GM23338 (cell line): ENCODE measurements at regions not wholly inside any gene's neighbourhood (a gene's known extent, or its start where the extent isn't known, plus 50 kb on each side); places are given as distances from the start of the nearest gene placed in this dataset.

Experiments used
- ATAC-seq: fragments of 200-7000 bp; cut with Tn5 transposase; 3 replicates; pipeline ENCODE4 v1.9.1; 2020
- DNase-seq: peaks from one replicate; pipeline ENCODE4 v3.0.0-alpha.2; 2015; ENCODE audit warnings: low spot score
- H2AFZ ChIP-seq: fragments of 200-600 bp; sonication (generic); 2 replicates; pipeline ENCODE4 v1.8.0; 2016; ENCODE audit warnings: antibody characterized with exemption, mild to moderate bottlenecking, moderate library complexity
- H3F3A ChIP-seq: fragments of 200-600 bp; sonication (generic); replicated peaks from 2 replicates; pipeline ENCODE4 v1.8.0; 2017; ENCODE audit warnings: antibody characterized with exemption, mixed run types, low read depth
- H3K27ac ChIP-seq: fragments of 200-600 bp; sonication (generic); 2 replicates; pipeline ENCODE4 v1.6.1; 2016; ENCODE audit warnings: low read depth
- H3K27me3 ChIP-seq: fragments of 200-600 bp; sonication (generic); 2 replicates; pipeline ENCODE4 v1.8.0; 2016; ENCODE audit warnings: mild to moderate bottlenecking, mixed run types, moderate library complexity; ENCODE audit not compliant: insufficient read depth
- H3K36me3 ChIP-seq: fragments of 200-600 bp; sonication (generic); 2 replicates; pipeline ENCODE4 v1.8.0; 2016; ENCODE audit warnings: mild to moderate bottlenecking; ENCODE audit not compliant: insufficient read depth
- H3K4me1 ChIP-seq: fragments of 200-600 bp; sonication (generic); 2 replicates; pipeline ENCODE4 v1.8.0; 2016; ENCODE audit warnings: mild to moderate bottlenecking, moderate library complexity; ENCODE audit not compliant: insufficient read depth
- H3K4me2 ChIP-seq: fragments of 200-600 bp; sonication (generic); 2 replicates; pipeline ENCODE4 v1.7.1; 2017; ENCODE audit warnings: mixed run types
- H3K4me3 ChIP-seq: fragments of 200-600 bp; sonication (generic); 2 replicates; pipeline ENCODE4 v1.6.1; 2016; ENCODE audit warnings: mixed run types
- H3K79me2 ChIP-seq: fragments of 200-600 bp; sonication (generic); replicated peaks from 2 replicates; pipeline ENCODE4 v1.8.0; 2017; ENCODE audit warnings: mild to moderate bottlenecking; ENCODE audit not compliant: insufficient read depth
- H3K9me2 ChIP-seq: fragments of 200-600 bp; sonication (generic); 2 replicates; pipeline ENCODE4 v1.8.0; 2017; ENCODE audit not compliant: insufficient read depth
- H4K20me1 ChIP-seq: fragments of 200-600 bp; sonication (generic); replicated peaks from 2 replicates; pipeline ENCODE4 v1.8.0; 2017; ENCODE audit warnings: mild to moderate bottlenecking; ENCODE audit not compliant: insufficient read depth
- H3K27ac Mint-ChIP-seq: 2 replicates; pipeline ENCODE4 v1.8.0; 2020; ENCODE audit warnings: inconsistent platforms, mild to moderate bottlenecking, moderate library complexity, mixed read lengths
- H3K27me3 Mint-ChIP-seq: 3 replicates; pipeline ENCODE4 v1.8.0; 2022; ENCODE audit warnings: low read depth, mild to moderate bottlenecking, moderate library complexity, mixed read lengths, inconsistent platforms; ENCODE audit not compliant: insufficient read depth, poor library complexity
- H3K36me3 Mint-ChIP-seq: 3 replicates; pipeline ENCODE4 v1.8.0; 2021; ENCODE audit warnings: low read depth, mild to moderate bottlenecking, inconsistent platforms, moderate library complexity, mixed read lengths
- H3K4me1 Mint-ChIP-seq: 3 replicates; pipeline ENCODE4 v1.8.0; 2020; ENCODE audit warnings: mild to moderate bottlenecking, inconsistent platforms, mixed read lengths
- H3K4me3 Mint-ChIP-seq: 3 replicates; pipeline ENCODE4 v1.8.0; 2021; ENCODE audit warnings: moderate library complexity, mild to moderate bottlenecking, inconsistent platforms, mixed read lengths
- H3K9me3 Mint-ChIP-seq: 3 replicates; pipeline ENCODE4 v1.8.0; 2020; ENCODE audit warnings: moderate library complexity, mild to moderate bottlenecking, inconsistent platforms, mixed read lengths
- EZH2 ChIP-seq: fragments of 200-600 bp; sonication (generic); IDR thresholded peaks from one replicate; pipeline ENCODE4 v1.8.0; 2017; ENCODE audit warnings: antibody characterized with exemption, mild to moderate bottlenecking, low read depth; ENCODE audit not compliant: unreplicated experiment
- POLR2AphosphoS5 ChIP-seq: IDR thresholded peaks from 2 replicates; pipeline ENCODE4 v1.6.1; 2016; ENCODE audit warnings: antibody characterized with exemption, low read depth
- STAT1 ChIP-seq: IDR thresholded peaks from one replicate; pipeline ENCODE4 v1.6.1; 2016; ENCODE audit warnings: antibody characterized with exemption; ENCODE audit not compliant: unreplicated experiment
- ZNF114 ChIP-seq: fragments of 250-450 bp; sonication (Bioruptor Pico); IDR thresholded peaks from 2 replicates; pipeline ENCODE4 v1.5.0; 2020; ENCODE audit warnings: mild to moderate bottlenecking, moderate library complexity
- ZNF331 ChIP-seq: fragments of 250-450 bp; sonication (Bioruptor Pico); IDR thresholded peaks from 2 replicates; pipeline ENCODE4 v1.5.0; 2020; ENCODE audit warnings: low read depth, mild to moderate bottlenecking, moderate library complexity
- TF ChIP-seq, protein P1 (sequence below): fragments of 250-450 bp; sonication (Bioruptor Pico); IDR thresholded peaks from 2 replicates; pipeline ENCODE4 v1.5.0; 2020; ENCODE audit warnings: mild to moderate bottlenecking, moderate library complexity
- TF ChIP-seq, protein P2 (sequence below), 2 experiments: fragments of 200-600 bp in 1 of 2; sonication (generic) in 1 of 2; conservative IDR thresholded peaks; 2 replicates each; pipeline versions ENCODE4 v1.5.1 to v1.6.1; 2016 to 2017; ENCODE audit warnings: antibody characterized with exemption in 2 of 2, low read depth in 2 of 2, mild to moderate bottlenecking in 2 of 2, moderate library complexity in 1 of 2
- TF ChIP-seq, protein P3 (sequence below): IDR thresholded peaks from one replicate; pipeline ENCODE4 v1.6.1; 2018; ENCODE audit warnings: antibody characterized with exemption; ENCODE audit not compliant: unreplicated experiment
- TF ChIP-seq, protein P4 (sequence below): IDR thresholded peaks from 2 replicates; pipeline ENCODE4 v1.6.1; 2016; ENCODE audit warnings: antibody characterized with exemption

DNA sequence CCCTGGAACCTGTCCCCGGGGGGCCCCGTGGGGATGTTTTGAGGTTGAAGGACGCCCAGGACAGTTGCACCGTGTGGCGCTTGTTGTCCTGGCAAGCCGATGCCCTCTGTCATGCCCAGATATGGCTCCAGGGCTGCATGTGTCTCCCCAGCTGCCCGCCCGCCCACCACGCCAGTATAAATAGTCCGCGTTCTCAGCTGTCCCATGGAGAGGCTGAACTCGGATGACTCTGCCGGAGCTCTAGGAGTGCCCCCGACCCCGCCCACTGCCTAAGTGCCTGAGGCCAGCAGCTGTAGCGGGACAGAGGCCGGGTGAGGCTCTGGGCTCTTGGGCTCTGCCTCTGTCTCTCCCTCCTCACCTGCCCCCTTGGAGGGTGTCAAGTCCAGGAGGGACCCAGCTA, 83.0 kb upstream of the GATA5 start (continued):
- TF ChIP-seq, protein P1, sequence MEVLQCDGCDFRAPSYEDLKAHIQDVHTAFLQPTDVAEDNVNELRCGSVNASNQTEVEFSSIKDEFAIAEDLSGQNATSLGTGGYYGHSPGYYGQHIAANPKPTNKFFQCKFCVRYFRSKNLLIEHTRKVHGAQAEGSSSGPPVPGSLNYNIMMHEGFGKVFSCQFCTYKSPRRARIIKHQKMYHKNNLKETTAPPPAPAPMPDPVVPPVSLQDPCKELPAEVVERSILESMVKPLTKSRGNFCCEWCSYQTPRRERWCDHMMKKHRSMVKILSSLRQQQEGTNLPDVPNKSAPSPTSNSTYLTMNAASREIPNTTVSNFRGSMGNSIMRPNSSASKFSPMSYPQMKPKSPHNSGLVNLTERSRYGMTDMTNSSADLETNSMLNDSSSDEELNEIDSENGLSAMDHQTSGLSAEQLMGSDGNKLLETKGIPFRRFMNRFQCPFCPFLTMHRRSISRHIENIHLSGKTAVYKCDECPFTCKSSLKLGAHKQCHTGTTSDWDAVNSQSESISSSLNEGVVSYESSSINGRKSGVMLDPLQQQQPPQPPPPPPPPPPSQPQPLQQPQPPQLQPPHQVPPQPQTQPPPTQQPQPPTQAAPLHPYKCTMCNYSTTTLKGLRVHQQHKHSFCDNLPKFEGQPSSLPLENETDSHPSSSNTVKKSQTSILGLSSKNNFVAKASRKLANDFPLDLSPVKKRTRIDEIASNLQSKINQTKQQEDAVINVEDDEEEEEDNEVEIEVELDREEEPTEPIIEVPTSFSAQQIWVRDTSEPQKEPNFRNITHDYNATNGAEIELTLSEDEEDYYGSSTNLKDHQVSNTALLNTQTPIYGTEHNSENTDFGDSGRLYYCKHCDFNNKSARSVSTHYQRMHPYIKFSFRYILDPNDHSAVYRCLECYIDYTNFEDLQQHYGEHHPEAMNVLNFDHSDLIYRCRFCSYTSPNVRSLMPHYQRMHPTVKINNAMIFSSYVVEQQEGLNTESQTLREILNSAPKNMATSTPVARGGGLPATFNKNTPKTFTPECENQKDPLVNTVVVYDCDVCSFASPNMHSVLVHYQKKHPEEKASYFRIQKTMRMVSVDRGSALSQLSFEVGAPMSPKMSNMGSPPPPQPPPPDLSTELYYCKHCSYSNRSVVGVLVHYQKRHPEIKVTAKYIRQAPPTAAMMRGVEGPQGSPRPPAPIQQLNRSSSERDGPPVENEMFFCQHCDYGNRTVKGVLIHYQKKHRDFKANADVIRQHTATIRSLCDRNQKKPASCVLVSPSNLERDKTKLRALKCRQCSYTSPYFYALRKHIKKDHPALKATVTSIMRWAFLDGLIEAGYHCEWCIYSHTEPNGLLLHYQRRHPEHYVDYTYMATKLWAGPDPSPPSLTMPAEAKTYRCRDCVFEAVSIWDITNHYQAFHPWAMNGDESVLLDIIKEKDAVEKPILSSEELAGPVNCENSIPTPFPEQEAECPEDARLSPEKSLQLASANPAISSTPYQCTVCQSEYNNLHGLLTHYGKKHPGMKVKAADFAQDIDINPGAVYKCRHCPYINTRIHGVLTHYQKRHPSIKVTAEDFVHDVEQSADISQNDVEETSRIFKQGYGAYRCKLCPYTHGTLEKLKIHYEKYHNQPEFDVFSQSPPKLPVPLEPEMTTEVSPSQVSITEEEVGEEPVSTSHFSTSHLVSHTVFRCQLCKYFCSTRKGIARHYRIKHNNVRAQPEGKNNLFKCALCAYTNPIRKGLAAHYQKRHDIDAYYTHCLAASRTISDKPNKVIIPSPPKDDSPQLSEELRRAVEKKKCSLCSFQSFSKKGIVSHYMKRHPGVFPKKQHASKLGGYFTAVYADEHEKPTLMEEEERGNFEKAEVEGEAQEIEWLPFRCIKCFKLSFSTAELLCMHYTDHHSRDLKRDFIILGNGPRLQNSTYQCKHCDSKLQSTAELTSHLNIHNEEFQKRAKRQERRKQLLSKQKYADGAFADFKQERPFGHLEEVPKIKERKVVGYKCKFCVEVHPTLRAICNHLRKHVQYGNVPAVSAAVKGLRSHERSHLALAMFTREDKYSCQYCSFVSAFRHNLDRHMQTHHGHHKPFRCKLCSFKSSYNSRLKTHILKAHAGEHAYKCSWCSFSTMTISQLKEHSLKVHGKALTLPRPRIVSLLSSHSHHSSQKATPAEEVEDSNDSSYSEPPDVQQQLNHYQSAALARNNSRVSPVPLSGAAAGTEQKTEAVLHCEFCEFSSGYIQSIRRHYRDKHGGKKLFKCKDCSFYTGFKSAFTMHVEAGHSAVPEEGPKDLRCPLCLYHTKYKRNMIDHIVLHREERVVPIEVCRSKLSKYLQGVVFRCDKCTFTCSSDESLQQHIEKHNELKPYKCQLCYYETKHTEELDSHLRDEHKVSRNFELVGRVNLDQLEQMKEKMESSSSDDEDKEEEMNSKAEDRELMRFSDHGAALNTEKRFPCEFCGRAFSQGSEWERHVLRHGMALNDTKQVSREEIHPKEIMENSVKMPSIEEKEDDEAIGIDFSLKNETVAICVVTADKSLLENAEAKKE (CRISPR knock-in tag) = no peak
- TF ChIP-seq STAT1 = no peak
- TF ChIP-seq, protein P2, sequence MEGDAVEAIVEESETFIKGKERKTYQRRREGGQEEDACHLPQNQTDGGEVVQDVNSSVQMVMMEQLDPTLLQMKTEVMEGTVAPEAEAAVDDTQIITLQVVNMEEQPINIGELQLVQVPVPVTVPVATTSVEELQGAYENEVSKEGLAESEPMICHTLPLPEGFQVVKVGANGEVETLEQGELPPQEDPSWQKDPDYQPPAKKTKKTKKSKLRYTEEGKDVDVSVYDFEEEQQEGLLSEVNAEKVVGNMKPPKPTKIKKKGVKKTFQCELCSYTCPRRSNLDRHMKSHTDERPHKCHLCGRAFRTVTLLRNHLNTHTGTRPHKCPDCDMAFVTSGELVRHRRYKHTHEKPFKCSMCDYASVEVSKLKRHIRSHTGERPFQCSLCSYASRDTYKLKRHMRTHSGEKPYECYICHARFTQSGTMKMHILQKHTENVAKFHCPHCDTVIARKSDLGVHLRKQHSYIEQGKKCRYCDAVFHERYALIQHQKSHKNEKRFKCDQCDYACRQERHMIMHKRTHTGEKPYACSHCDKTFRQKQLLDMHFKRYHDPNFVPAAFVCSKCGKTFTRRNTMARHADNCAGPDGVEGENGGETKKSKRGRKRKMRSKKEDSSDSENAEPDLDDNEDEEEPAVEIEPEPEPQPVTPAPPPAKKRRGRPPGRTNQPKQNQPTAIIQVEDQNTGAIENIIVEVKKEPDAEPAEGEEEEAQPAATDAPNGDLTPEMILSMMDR (conservative IDR thresholded peaks at IDR 0.05; ENCODE audit: low read depth in 2 of 2) = no peak

DNA sequence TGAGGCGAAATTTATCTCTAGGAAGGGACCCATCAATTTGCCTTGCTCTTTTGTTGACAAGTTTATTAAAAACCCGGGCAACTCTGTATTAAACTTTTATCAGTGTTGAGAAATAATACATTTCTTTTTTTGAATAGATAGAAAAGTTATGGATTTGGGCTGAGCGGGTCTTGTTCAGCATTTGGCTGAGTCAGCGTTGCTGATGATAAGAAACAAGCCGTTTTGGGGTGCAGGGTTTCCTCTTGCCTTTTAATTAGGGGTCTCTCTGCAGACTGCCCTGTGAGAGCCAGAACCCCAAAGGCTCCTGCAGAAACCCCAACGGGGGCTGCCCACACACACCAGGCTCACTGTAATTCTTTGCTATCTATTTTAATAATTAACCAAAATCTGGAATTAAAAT, 82.1 kb upstream of the SLCO4A1 start:
- no peaks in the 10 kb centered on the region for H4K20me1 ChIP-seq
- no peak overlapping the region for H3K4me3 ChIP-seq
- Mint-ChIP-seq H3K36me3 (no peaks in the 10 kb centered on the region), H3K27me3 (peaks cover 17% of the 10 kb centered on the region), H3K4me1 (peaks cover 14% of the 10 kb centered on the region), H3K4me3 (no peak overlapping the region), H3K9me3 (no peaks in the 10 kb centered on the region), H3K27ac (no peak overlapping the region)
- H3K4me2 ChIP-seq = no peak overlapping the region
- no peak overlapping the region for H2AFZ ChIP-seq
- no peaks in the 10 kb centered on the region for H3K4me1 ChIP-seq
- H3K36me3 ChIP-seq = no peaks in the 10 kb centered on the region
- no peaks in the 10 kb centered on the region for H3K79me2 ChIP-seq
- no peaks in the 10 kb centered on the region for H3K27me3 ChIP-seq
- no peaks in the 10 kb centered on the region for H3F3A ChIP-seq
- ATAC-seq (no peak), DNase-seq (no peak)
- no peak overlapping the region for H3K27ac ChIP-seq
- H3K9me2 ChIP-seq = no peaks in the 10 kb centered on the region
- TF ChIP-seq ZNF331 (CRISPR knock-in tag) (no peak), ZNF114 (CRISPR knock-in tag) (no peak), EZH2 (no peak), POLR2AphosphoS5 (no peak)
- TF ChIP-seq, protein P3, sequence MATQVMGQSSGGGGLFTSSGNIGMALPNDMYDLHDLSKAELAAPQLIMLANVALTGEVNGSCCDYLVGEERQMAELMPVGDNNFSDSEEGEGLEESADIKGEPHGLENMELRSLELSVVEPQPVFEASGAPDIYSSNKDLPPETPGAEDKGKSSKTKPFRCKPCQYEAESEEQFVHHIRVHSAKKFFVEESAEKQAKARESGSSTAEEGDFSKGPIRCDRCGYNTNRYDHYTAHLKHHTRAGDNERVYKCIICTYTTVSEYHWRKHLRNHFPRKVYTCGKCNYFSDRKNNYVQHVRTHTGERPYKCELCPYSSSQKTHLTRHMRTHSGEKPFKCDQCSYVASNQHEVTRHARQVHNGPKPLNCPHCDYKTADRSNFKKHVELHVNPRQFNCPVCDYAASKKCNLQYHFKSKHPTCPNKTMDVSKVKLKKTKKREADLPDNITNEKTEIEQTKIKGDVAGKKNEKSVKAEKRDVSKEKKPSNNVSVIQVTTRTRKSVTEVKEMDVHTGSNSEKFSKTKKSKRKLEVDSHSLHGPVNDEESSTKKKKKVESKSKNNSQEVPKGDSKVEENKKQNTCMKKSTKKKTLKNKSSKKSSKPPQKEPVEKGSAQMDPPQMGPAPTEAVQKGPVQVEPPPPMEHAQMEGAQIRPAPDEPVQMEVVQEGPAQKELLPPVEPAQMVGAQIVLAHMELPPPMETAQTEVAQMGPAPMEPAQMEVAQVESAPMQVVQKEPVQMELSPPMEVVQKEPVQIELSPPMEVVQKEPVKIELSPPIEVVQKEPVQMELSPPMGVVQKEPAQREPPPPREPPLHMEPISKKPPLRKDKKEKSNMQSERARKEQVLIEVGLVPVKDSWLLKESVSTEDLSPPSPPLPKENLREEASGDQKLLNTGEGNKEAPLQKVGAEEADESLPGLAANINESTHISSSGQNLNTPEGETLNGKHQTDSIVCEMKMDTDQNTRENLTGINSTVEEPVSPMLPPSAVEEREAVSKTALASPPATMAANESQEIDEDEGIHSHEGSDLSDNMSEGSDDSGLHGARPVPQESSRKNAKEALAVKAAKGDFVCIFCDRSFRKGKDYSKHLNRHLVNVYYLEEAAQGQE = no peak
- TF ChIP-seq, protein P4, sequence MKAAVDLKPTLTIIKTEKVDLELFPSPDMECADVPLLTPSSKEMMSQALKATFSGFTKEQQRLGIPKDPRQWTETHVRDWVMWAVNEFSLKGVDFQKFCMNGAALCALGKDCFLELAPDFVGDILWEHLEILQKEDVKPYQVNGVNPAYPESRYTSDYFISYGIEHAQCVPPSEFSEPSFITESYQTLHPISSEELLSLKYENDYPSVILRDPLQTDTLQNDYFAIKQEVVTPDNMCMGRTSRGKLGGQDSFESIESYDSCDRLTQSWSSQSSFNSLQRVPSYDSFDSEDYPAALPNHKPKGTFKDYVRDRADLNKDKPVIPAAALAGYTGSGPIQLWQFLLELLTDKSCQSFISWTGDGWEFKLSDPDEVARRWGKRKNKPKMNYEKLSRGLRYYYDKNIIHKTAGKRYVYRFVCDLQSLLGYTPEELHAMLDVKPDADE = no peak
